Fibroblast of lung (primary cell): ENCODE measurements at regions not wholly inside any gene's neighbourhood (a gene's known extent, or its start where the extent isn't known, plus 50 kb on each side); places are given as distances from the start of the nearest gene placed in this dataset.
"Not testable (repeated sequence)": the region's sequence is repeated elsewhere in the genome, so short reads cannot be mapped to it uniquely, and the experiment has no call there.

Experiments
- EZH2 ChIP-seq: IDR thresholded peaks from 2 replicates; pipeline ENCODE4 v1.5.1; 2012; ENCODE audit warnings: low read length, control low read depth, mild to moderate bottlenecking; ENCODE audit errors: missing control alignments
- TF ChIP-seq, protein P1 (sequence below), 2 donors: IDR thresholded peaks in 1 of 2; conservative IDR thresholded peaks in 1 of 2; 1 replicate in 1 of 2; 2 replicates in 1 of 2; pipeline ENCODE4 v1.5.1; 2011 to 2012; ENCODE audit warnings: low read length in 2 of 2, control low read depth in 1 of 2, inconsistent platforms in 1 of 2, low read depth in 1 of 2, mild to moderate bottlenecking in 1 of 2

DNA sequence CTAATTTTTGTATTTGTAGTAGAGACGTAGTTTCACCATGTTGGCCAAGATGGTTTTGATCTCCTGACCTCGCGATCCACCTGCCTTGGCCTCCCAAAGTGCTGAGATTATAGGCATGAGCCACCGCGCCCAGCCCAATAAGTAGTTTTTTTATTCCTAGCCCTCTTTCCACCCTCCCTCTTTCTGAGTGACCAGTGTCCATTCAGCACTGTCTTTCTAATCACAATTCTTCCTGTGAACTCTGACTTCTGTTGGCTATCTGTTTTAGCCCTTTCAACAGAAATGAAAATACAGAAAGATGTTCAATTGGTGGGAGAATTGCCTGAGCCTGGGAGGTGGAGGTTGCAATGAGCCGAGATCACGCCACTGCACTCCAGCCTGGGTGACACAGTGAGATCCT, 122.3 kb upstream of the LIFR start:
- TF ChIP-seq, protein P1, sequence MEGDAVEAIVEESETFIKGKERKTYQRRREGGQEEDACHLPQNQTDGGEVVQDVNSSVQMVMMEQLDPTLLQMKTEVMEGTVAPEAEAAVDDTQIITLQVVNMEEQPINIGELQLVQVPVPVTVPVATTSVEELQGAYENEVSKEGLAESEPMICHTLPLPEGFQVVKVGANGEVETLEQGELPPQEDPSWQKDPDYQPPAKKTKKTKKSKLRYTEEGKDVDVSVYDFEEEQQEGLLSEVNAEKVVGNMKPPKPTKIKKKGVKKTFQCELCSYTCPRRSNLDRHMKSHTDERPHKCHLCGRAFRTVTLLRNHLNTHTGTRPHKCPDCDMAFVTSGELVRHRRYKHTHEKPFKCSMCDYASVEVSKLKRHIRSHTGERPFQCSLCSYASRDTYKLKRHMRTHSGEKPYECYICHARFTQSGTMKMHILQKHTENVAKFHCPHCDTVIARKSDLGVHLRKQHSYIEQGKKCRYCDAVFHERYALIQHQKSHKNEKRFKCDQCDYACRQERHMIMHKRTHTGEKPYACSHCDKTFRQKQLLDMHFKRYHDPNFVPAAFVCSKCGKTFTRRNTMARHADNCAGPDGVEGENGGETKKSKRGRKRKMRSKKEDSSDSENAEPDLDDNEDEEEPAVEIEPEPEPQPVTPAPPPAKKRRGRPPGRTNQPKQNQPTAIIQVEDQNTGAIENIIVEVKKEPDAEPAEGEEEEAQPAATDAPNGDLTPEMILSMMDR (conservative IDR thresholded peaks at IDR 0.05 in 1 of 2, IDR thresholded peaks at IDR 0.05 in 1 of 2; ENCODE audit: low read depth in 1 of 2, low read length in 2 of 2): not testable (repeated sequence)
- TF ChIP-seq EZH2: not testable (repeated sequence)
